GM04503 (cell line): ENCODE measurements at regions not wholly inside any gene's neighbourhood (a gene's known extent, or its start where the extent isn't known, plus 50 kb on each side); places are given as distances from the start of the nearest gene placed in this dataset.

Experiments
- DNase-seq: peaks from one replicate; pipeline ENCODE4 v3.0.0-alpha.2; 2012; ENCODE audit warnings: low read depth

DNA sequence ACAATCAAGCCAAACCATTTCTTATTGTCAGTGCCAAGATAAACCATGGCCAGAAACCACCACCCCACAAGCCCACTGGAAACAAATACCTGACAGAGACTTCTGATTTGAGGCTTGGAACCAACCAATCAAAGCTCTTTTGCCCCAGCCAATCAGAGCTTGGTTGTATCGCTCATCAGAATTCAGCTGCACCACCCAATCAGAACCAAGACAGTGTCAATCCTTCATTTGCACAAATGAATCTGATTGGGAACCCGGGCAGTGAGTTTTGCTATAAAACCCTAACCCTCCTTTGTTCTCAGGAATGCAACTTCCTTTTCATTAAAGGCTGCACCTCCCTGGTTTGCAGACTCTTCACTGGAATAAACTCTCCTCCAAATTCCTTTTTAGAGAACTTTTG is 87.4 kb downstream of the ELAPOR2 start:
- DNase-seq: no peak

DNA sequence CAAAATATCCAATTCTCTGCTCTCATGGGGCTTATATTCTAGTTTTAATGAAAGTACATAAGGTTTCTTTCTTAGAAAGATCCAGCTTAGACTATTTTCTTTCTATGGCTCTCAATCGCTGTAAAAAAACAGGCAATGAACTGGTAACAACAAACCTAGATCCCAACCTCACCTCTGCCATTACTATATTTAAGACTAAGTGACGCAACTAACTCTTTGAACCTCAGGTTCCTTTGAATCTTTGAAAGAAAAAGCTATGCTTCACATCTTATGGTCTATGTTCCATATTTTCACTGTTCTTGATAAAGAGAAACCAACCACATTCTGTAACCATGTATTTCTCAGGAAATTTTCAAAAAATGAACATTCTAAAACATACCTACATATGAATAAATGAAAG is 88.5 kb downstream of the ELAPOR2 start:
- no peak for DNase-seq

DNA sequence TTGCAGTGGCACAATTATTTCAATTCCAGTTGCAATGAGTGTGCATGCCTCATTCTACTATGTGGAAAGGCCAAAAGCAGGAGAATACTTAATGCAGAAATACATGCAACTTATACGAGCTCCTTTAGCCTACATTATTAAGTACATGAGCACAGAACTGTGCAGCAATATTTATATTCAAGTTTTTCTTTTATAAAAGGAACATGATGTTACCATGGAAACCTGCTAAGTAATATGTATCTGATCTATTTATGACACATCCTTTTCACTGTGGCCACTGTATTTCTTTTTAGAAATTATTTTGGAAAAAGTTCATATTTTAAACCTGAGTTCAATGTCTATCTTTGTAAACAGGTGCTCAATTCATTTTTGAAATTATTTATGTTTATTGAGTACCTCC is 88.9 kb downstream of the ELAPOR2 start:
- DNase-seq: no peak

DNA sequence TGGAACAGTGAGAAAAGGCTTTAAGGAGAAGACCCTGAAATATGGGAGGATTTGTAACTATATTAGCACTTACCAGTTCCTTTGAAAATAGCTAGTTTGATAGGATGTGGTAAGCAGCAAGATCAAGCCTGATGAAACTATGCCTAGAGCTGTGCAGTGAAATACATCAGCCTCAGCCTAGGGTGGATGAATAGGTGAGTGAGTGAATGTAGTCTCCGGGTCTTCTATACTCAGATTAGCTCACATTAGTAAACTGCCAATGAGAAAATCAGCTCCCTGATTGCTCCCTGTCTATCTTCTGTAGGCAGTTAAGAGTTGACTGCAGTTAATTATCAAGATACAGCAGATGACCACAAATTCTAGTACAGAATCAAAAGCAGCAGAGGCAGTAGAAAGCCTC is 89.6 kb downstream of the ELAPOR2 start:
- no peak for DNase-seq

DNA sequence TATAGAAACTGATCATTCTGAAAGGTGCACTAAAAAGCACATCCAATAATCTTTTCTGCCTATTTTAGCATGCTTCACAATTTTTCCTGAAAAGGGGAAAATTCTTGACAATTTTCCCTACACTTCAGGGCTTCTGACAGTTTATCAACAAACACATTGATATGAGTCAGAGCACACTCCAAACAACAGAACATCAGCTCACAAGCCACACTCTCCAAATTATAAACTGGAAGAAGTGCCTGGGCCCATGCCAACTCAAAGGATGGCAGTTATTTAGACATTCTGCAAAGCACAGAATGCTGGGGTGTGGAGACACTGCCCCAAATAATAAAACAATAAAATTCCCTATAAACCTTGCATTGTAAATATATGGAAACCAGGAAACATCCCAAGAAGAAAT is 90.8 kb downstream of the ELAPOR2 start:
- DNase-seq: no peak

DNA sequence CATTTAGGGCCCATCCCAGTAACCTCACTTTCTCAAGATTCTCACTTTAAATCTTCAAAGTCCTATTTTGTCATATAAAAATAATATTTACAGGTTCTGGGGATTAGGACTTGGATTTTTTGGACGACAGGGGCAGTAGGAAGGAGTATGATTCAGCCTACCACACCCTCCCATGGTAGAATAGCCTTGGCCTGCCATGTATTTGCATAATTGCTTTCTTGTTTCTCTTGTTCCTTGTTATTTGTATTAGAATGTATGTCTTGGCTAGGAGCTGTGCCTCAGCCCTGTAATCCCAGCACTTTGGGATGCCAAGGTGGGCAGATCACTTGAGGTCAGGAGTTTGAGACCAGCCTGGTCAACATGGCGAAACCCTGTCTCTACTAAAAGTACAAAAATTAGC is 92.5 kb downstream of the ELAPOR2 start:
- DNase-seq: no peak

DNA sequence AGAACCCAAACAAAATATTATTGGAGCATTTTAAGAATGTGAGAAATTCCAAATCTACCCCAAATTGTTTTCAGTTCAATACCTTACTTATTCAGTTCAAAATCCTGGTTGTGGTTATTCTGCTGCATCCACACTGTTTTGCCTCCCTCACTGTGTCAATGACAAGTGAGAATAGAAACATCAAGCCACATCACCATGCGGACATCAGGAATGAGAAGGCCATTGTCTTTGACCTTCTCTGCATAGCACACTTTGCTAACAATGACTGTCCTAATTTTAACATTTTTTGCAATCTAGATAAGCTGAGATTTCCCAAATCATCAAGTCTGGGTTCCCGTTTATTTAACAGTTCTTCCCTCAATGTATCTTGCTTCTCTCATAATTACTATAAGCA is 93.7 kb downstream of the ELAPOR2 start:
- DNase-seq: no peak

DNA sequence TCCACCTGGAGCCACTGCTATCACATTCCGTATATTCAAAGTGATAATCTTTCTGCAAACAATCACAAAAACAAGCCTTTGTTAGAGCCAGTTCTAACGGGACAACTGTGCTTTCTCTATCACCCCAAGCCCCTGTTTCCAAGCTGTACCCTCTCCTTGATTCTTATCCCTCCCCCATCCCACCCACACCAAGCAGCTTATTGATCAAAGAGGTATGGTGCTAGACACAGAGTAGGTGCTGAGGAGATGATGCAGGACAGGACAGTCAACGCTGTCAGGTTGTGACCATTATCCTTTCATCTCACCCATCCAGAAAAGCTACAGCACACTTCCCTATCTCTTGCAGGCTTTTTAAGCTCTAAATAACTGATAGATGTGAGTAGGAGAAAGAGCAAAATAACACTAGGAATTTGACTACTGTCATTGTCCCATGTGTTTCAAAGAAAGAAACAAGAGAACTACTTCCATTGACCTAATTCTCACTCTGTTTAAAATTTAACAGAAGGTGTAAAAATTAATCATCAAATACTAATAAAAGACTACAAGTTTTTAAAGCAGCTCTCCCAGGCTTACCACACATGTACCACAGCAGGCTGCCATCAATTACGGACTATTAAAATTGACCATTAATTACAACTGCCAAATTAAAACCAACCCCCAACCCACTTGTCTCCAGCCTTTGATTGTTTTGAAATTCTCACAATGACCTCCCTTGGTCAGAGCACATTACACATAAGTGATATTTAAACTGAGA is 94.3 kb downstream of the ELAPOR2 start:
- no peak for DNase-seq

DNA sequence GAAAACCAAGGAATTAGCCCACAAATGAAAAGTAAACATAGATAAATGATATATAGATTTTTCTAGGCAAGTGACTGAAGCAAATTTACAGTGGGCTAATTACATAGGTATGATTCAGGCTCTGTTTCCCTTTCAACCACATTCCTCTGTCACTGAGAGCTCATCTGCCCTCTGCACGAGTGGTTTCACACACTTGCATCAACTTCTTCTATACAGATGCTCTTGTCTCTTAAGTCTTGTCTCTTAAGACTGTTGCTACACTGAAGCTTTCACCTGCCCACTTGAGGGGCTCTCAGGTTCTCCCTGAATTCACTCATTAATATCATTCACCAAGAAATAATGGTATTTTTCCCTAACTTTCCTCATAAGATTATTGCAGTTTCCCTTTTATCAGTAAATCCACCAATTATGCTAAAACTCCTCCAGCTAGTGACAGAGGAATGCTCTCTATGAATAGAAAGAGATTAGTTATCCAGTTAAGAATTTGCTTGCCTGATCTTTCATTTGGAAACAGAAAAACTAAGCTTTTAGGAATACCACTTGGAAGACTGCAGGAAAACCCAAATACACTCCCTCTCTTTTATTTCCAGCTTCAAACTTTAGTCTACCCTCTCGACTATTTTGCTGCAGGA is 95.7 kb downstream of the ELAPOR2 start:
- DNase-seq: no peak

DNA sequence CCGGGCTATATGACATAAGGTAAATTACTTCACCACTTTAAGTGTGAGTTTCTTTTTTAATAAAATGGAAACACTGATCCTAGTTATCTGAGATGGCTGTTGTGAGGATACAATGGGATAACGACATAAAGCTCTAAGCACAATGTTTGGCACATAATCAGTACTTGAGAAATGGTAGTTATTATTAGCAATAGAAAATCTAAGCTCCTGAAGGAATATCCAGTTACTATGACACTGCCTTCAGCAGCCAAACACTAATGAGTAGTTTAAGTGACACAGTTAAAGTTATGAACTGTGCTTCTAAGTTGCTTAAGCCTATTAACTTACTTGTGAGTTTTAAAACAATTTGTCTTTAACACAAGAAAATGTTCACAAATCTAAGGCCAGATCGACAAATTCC is 96.8 kb downstream of the ELAPOR2 start:
- no peak for DNase-seq

DNA sequence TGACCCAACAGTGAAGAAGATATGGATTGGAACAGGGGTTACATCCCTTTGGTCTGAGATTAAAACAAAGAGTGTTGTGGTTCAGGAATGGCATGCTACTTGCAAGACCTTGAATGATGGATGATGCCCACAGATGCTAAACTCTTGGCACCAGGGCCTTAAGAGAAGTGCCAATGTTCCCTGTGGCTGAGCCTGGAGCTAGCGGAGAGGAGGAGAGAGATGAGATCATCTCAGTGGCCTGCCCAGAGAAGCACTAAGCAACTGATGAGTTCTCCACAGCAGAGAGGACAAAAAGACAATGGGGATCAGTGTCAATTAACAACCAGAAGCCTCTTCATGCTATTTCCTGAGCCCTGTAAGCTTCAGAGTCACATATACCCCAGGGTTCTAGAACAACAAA is 97.8 kb downstream of the ELAPOR2 start:
- no peak for DNase-seq

DNA sequence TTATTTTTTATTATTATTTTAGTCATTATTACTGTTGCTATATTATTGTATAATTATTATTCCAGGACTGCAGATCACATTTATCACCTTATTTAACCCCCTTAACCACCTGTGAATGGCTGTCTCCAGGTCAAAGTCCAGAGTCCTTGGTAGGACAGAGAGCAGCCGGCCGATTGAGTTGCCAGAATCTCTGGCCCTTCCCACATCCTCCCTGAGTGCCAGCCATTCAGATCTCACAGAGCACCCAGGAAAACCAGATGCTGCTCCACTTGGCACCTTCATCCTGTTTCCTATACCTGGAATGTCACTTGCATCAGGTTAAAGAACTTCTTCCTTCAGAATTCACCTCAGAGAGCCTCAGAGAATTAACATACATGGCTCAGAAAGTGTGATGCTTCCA is 101.1 kb downstream of the ELAPOR2 start:
- DNase-seq: no peak

DNA sequence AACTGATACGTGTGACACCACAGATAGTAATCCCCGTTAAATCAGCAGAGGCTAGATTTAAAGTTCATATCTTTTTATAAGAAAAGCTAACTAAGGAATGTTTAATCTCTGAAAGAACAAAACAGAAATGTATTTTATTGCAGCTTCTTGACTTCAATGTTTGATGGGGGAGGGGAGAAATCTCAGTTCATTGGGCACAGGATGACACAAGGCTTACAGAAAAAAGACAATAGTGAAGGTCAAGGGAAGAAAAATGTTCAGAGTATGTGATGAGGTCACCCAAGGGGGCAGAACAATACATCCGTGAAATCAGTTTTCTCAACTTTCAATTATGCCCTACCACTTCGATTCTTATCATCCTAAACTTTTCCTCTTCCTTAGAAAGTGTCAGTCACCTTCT is 102.9 kb downstream of the ELAPOR2 start:
- no peak for DNase-seq

DNA sequence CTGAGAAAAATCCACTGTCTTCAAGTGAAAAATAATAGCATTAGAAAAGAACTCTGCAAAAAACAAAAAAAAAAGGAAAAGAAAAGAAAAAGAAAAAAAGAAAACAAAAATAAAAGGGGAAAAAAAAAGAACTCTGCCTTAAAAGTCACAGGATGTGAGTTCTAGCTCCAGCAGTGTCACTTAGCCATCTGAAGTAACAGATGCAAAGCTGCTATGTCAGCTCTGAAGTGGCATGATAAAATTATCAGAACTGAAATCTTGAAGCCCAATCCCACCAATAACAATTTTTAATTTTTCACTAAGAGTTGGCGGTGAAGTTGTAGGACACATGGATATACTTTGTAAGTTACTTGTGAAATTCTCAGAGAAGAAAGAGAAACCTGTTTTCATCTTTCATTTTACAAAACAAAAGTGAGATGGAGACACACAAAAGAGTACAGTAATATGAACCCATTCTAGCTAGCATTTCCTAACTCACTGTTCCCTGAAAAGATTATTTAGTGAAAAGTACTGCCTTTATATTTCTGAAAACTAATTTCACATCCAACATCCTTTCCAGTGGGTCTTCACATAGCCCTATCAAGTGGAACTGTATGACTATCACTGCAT is 103.5 kb downstream of the ELAPOR2 start:
- DNase-seq: no peak

DNA sequence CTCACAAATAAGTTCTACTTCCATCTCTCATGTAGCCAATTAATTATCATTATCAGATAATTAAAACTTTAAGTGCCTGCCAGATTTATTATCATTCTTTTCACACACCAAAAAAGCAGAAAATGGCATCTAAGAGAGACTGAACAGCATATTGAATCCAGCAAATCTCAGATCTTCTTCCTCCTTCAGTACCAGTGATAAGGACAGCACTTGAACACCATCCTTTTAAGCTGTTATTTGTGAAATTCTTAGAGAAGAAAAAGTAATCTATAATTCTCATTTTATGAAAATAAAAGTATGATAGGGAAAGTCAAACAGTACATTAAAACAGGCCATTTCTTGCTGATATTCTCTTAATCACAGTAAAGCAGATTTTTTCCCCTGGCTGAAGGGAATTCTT is 104.5 kb downstream of the ELAPOR2 start:
- DNase-seq: no peak

DNA sequence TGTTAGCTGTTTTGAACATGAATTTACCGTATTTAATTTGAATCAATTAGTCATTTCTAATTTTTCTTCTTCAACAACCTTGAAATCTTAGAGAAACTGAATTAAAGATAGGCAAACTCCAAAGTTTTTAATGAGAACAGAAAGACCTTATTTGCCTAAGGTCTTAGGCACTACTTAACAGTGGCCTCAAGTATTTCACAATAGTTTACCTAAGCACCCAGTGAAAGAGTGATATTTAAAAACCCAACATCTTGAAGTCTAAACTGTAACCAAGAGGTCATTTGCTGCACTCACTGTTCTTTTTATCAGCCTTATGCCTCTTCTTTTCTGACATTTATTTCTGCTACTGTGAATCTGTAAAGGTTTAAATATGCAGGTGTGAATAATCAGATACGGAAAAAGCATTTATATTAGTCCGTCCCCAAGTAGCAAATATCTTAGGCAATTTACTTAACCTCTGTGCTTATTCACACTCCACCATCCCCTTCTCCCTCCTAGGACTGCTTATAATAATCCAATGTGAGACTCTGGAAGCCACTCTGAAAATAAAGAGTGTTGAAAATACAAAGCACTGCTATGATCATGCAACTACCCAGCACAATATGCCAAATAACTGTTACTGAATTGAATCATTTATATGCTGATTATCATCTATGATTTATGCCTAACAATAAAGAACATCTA is 105.7 kb downstream of the ELAPOR2 start:
- DNase-seq: no peak

DNA sequence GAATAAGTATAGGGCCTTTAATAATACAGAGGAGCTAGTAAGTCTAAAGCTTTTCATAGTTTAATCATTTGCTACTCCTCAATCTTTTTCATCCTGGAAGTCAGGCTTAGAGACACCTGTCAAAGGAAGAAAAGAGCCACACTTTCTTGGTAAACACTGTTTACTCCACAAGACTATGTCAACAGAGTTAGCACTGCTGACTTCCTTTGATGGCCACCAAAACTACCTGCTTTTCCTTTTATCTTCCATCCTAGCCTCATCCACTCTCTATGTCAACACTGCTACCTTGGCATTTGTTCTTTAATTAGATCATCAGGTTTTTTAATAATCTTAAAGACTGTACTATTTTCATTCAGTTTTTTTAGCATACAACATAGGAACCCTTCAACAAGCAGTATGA is 106.2 kb downstream of the ELAPOR2 start:
- DNase-seq: no peak

DNA sequence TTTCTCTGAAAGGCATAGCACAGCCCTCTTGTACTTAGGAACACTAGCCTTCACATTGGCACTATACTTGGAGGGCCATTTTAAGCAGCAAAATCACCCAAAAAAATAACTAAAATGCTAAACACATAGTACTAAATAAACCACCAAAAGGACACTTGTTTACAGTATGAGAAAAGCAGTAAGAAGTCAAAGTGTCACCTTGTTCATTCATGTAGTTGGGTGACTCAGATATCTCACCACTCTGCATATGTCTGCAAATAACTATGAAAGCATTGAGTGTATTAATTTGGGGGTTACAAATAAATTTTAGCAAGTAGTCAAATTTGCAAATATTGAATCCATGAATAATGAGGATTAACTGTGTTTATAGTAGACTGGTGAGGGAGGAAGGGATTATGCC is 107.6 kb downstream of the ELAPOR2 start:
- no peak for DNase-seq

DNA sequence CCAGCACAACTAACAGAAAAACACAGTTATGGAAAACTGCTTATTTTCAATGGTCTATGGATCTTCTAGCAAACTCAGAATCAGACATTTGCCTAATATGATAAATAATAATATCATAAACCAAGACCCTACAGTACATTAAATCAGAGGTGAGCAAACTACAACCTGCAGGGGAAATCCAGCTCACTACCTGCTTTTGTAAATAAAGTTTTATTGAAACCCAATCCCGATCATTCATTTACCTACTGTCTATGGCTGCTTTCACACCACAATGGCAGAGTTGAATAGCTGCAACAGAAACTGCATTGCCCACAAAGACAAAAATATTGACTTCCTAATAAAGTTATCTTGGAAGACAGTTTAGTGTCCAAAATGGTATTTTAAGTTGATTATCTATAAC is 108.5 kb downstream of the ELAPOR2 start:
- no peak for DNase-seq

DNA sequence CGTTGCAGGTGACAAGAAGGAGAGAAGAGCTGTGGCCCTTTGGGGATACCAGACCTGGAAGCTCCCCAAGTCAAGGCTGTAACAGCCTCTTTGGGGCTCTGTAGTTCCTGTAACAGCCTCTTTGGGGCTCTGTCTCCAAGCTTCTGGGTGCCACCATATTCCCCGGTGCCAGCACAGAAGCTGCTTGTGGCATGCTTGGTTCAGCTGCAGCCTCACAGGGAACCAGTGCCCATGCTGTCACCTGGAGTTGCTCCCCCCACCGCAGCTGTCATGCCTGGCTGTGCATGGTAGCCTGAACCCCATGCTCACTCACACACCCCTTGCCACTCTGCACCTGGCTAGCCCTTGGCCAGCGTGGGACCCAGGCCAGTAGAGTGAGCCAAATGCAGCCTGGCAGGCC is 109.1 kb downstream of the ELAPOR2 start:
- no peak for DNase-seq

DNA sequence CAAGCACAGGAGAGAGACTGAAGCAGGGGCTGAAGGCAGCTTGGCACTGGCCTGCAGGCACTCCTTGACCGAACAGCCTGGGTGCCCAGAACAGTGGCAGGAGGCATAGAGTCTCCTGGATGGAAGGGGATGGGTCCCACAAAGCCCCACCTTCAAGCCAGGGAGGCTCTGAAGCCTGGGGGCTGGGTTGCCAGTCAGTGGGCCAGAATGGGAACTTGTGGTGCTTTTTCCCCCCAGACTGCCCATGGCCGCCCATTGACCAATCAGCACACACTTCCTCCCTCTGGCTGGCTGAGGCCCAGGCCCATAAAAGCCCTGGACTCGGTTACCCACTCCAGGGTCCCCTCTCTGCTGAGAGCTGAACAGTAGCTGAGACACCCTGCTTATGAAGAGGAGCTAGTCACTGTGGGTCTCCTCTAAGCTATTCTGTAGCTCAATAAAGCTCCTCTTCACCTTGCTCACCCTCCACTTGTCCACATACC is 109.6 kb downstream of the ELAPOR2 start:
- no peak for DNase-seq

DNA sequence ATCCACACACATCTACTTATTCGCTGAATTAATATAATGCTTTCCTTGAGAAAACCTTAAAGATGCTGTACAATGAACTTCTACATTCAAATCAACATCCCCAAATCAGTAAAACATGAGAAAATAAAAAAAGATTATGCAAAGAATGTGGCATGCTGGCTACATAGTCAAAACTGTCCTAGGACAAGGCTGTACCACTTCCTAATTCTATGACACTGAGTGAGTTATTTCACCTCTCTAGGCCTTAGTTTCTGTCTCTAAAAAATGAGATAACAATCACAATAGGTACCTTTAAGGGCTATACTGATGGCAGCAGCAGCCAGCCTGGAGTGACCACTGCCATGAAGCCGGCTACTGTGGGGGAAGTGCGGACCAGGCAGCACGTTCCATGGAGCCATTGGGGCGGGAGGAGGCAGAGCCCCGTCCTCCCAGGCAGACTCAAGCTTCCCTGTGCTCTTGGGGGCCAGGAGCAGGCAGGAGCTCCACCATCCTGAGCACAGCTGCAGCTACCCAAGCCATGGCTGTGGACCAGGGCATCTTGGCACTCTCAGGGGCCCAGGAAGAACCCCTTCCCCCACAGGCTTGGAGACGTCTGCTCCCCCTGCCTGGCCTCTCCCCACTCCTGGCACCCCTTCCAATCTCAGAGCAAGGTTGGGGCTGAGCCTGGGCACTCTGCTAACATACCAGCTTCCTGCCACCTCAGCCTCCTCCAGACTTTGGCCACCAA is 110.2 kb downstream of the ELAPOR2 start:
- no peak for DNase-seq
